Ovary (tissue), 7 donors: ENCODE measurements at regions not wholly inside any gene's neighbourhood (a gene's known extent, or its start where the extent isn't known, plus 50 kb on each side); places are given as distances from the start of the nearest gene placed in this dataset.

ENCODE experiments used
- DNase-seq, 5 donors: peaks; one replicate each; pipeline ENCODE4 v3.0.0-alpha.2; 2019 to 2020
- H3K27ac ChIP-seq, 2 donors: fragments of 200-600 bp; one replicate each; pipeline versions ENCODE4 v1.5.1 to v1.8.0; 2019 to 2022
- H3K27me3 ChIP-seq: fragments of 200-600 bp; one replicate; pipeline ENCODE4 v1.8.0; 2022
- H3K36me3 ChIP-seq: fragments of 200-600 bp; sonication (generic); one replicate; pipeline ENCODE4 v1.5.1; 2019
- H3K4me1 ChIP-seq: one replicate; pipeline ENCODE4 v1.8.1; 2013; ENCODE audit warnings: mild to moderate bottlenecking, moderate library complexity; ENCODE audit not compliant: insufficient read depth
- H3K4me3 ChIP-seq: fragments of 200-600 bp; sonication (generic); one replicate; pipeline ENCODE4 v1.5.1; 2017
- H3K9me3 ChIP-seq, 2 donors: fragments of 200-600 bp in 1 of 2; sonication (generic) in 1 of 2; one replicate each; pipeline versions ENCODE4 v1.5.1 to v1.8.1; 2013 to 2019; ENCODE audit warnings: mild to moderate bottlenecking in 1 of 2, moderate library complexity in 1 of 2
- EP300 ChIP-seq: sonication (generic); formaldehyde crosslinking; IDR thresholded peaks from one replicate; pipeline ENCODE4 v1.6.1; 2017; ENCODE audit warnings: antibody characterized with exemption
- POLR2A ChIP-seq: fragments of 450-650 bp; IDR thresholded peaks from one replicate; pipeline ENCODE4 v1.6.1; 2017; ENCODE audit warnings: antibody characterized with exemption, mild to moderate bottlenecking, moderate library complexity
- WGBS, 3 donors: extraction: QIAGEN DNeasy Blood & Tissue Kit in 1 of 3; methylation state at CpG; one replicate each; pipeline versions ENCODE4 v1.1.5 to v1.1.7; 2013 to 2017; 5-methylcytosine and 5-hydroxymethylcytosine counted together
- intact Hi-C, 4 donors: fragments of 100-400 bp; cut with DNase I; formaldehyde crosslinking; loops; one replicate each; pipeline versions ENCODE4 v1.11.0 to v1.15.1; 2022 to 2023
- TF ChIP-seq, protein P1 (sequence below), 3 donors: fragments of 450-650 bp in 2 of 3; fragments of 200-600 bp in 1 of 3; IDR thresholded peaks; one replicate each; pipeline versions ENCODE4 v1.5.1 to v1.8.0; 2016 to 2022; ENCODE audit warnings: antibody characterized with exemption in 3 of 3, mild to moderate bottlenecking in 1 of 3
- donor health status: DM: no; HTN: no; CAD: no; lungs with moderate emphysema.
- donor health status: DM: no; HTN: no; CAD: no.
- donor health status: Bipolar disorder and iron deficiency.
- donor health status: DM: no; HTN: no; CAD: no.
- donor health status: DM: yes; HTN: yes; CAD: no.

DNA sequence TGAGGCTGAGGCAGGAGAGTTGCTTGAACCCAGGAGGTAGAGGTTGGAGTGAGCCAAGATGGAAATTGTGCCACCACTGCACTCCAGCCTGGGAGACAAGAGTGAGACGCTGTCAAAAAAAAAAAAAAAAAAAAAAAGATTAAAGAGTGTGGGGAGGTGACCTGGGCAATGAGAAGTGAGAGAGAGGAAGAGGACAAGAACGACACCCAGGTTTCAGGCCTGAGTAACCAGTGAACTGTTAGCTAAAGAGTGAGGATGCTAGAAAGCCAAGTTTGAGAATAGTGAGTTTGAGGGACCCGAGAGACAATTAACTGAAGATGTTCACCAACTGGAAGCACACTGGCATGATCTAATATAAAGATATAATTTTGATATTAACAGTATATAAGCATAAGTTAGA lies 85.4 kb upstream of the TNFAIP3 start:
- Histone ChIP-seq H3K4me3 (no peak overlapping the region), H3K4me1 (peaks cover 3% of the 10 kb centered on the region), H3K27me3 (no peaks in the 10 kb centered on the region), H3K9me3 (no peaks in the 10 kb centered on the region), H3K36me3 (no peaks in the 10 kb centered on the region), H3K27ac (no peak overlapping the region)
- intact Hi-C loops, result no loop called here
- no peak for TF ChIP-seq POLR2A
- TF ChIP-seq, protein P1, sequence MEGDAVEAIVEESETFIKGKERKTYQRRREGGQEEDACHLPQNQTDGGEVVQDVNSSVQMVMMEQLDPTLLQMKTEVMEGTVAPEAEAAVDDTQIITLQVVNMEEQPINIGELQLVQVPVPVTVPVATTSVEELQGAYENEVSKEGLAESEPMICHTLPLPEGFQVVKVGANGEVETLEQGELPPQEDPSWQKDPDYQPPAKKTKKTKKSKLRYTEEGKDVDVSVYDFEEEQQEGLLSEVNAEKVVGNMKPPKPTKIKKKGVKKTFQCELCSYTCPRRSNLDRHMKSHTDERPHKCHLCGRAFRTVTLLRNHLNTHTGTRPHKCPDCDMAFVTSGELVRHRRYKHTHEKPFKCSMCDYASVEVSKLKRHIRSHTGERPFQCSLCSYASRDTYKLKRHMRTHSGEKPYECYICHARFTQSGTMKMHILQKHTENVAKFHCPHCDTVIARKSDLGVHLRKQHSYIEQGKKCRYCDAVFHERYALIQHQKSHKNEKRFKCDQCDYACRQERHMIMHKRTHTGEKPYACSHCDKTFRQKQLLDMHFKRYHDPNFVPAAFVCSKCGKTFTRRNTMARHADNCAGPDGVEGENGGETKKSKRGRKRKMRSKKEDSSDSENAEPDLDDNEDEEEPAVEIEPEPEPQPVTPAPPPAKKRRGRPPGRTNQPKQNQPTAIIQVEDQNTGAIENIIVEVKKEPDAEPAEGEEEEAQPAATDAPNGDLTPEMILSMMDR (IDR thresholded peaks at IDR 0.05), result no peak
- WGBS, 3 donors, result 91 to 97% (median 97%) methylated on average over 3 of the region's 3 CpGs
- DNase-seq, result no peak

DNA sequence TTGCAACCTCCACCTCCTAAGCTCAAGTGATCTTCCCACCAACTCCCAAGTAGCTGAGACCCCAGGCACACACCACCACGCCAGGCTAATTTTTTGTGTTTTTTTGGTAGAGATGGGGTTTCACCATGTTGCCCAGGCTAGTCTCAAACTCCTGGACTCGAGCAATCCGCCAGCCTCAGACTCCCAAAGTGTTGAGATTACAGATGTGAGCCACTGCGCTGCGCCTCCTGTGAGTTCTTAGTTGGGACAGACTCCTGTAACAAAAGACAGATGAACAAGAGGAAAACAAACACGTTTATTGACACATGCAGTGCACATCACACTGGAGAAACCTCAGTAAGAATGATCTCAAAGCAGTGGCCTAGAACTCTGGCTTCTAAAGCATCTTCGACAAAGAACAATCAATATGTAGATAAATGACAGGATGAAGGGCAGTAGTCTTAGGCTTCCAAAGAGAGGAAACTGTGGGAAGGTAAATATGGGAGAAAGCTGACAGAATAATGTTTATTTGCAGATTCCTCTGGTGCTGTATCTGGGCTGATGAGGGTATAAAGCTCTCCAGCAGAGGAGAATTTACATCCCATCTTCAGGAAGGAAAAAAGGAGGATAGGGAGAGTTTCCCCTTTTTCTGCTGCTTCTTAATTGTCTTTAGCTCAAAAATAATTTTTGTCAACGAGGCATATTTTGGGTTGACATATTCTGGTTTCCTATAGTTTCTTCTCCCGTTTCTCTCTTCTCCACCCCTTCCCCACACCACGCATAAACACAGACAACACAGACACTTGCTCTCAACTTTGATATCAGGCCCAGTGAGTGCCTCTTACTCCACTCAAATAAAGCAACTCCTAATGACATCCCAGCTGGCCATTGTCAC lies 84.7 kb upstream of the TNFAIP3 start:
- no peak for DNase-seq
- Histone ChIP-seq H3K4me1 (peaks cover 3% of the 10 kb centered on the region), H3K4me3 (no peak overlapping the region), H3K9me3 (no peaks in the 10 kb centered on the region), H3K27me3 (no peaks in the 10 kb centered on the region), H3K27ac (no peak overlapping the region), H3K36me3 (no peaks in the 10 kb centered on the region)
- 91 to 93% (median 93%) methylated on average over 10 of the region's 10 CpGs for WGBS, 3 donors
- TF ChIP-seq EP300, result no peak
- TF ChIP-seq, protein P1 (IDR thresholded peaks at IDR 0.05), result no peak
- no peak for TF ChIP-seq POLR2A
- intact Hi-C loops, result no loop called here

DNA sequence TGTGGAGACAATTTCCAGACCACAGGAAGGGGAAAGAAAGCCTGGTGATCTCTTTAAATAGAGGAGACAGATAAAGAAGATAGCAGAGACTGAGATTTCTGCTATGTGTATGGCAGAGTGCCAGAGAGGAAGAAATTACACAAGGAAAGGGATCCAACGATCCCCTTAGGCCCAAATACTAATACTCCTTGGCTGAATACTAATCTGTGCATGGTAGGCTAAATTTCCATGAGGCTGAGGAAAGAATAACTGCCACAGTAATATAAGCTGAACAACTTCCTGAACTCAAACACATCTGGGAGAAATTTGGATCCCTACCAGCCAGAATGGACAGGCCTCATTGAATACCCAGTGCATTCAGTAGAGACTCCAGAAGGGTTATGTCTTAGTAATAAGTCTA lies 83.3 kb upstream of the TNFAIP3 start:
- H3K4me1 ChIP-seq, result peaks cover 3% of the 10 kb centered on the region
- H3K27ac ChIP-seq, result no peak overlapping the region
- intact Hi-C loops, result no loop called here
- no peaks in the 10 kb centered on the region for H3K27me3 ChIP-seq
- DNase-seq, result no peak
- H3K4me3 ChIP-seq, result no peak overlapping the region
- no peaks in the 10 kb centered on the region for H3K36me3 ChIP-seq
- WGBS, 3 donors, result 9 to 19% (median 15%) methylated on average over 1 of the region's 1 CpG
- TF ChIP-seq EP300, result no peak
- TF ChIP-seq, protein P1 (IDR thresholded peaks at IDR 0.05), result no peak
- no peak for TF ChIP-seq POLR2A
- H3K9me3 ChIP-seq, result no peaks in the 10 kb centered on the region

- no peak overlapping the region for H3K27ac ChIP-seq
- H3K9me3 ChIP-seq, result no peaks in the 10 kb centered on the region
- intact Hi-C loops, result no loop called here
- WGBS, 3 donors, result 34 to 83% (median 76%) methylated on average over 1 of the region's 1 CpG
- DNase-seq, result no peak
- no peaks in the 10 kb centered on the region for H3K27me3 ChIP-seq
- H3K36me3 ChIP-seq, result no peaks in the 10 kb centered on the region
- peaks cover 3% of the 10 kb centered on the region for H3K4me1 ChIP-seq
- TF ChIP-seq EP300 (no peak), POLR2A (no peak)
- H3K4me3 ChIP-seq, result no peak overlapping the region
These were observed 82.5 kb upstream of the TNFAIP3 start for GRCh38 chr6:137784583-137784982.

GRCh38 chr6:137787016-137787415 lies 80.0 kb upstream of the TNFAIP3 start:
- Histone ChIP-seq H3K27me3 (no peaks in the 10 kb centered on the region), H3K4me1 (peaks cover 5% of the 10 kb centered on the region), H3K36me3 (no peaks in the 10 kb centered on the region), H3K27ac (no peak overlapping the region), H3K4me3 (no peak overlapping the region), H3K9me3 (no peaks in the 10 kb centered on the region)
- 92 to 99% (median 98%) methylated on average over 2 of the region's 2 CpGs for WGBS, 3 donors
- no peak for TF ChIP-seq EP300
- TF ChIP-seq POLR2A, result no peak
- TF ChIP-seq, protein P1 (IDR thresholded peaks at IDR 0.05), result no peak
- no peak for DNase-seq
- intact Hi-C loops, result no loop called here
